GM12878 (cell line): ENCODE measurements at regions not wholly inside any gene's neighbourhood (a gene's known extent, or its start where the extent isn't known, plus 50 kb on each side); places are given as distances from the start of the nearest gene placed in this dataset.

Experiments
- ATF3 ChIP-seq: IDR thresholded peaks from 2 replicates; pipeline ENCODE4 v1.6.1; 2011; ENCODE audit warnings: low read depth, mild to moderate bottlenecking, low read length, moderate library complexity, borderline replicate concordance; ENCODE audit errors: extremely low read depth
- BCL11A ChIP-seq: IDR thresholded peaks from 2 replicates; pipeline ENCODE4 v1.6.1; 2011; ENCODE audit warnings: low read depth, low read length
- BHLHE40 ChIP-seq, 2 experiments: fragments of 450-650 bp in 1 of 2; IDR thresholded peaks; 2 replicates each; pipeline ENCODE4 v1.6.1; 2011 to 2017; ENCODE audit warnings: low read depth in 2 of 2, borderline replicate concordance in 1 of 2, improper control_type of control experiment in 1 of 2, low read length in 1 of 2, mild to moderate bottlenecking in 1 of 2
- CTCF ChIP-seq, 3 experiments: IDR thresholded peaks in 2 of 3; conservative IDR thresholded peaks in 1 of 3; 2 replicates each; pipeline ENCODE4 v1.5.1; 2011; ENCODE audit warnings: low read depth in 3 of 3, low read length in 3 of 3, mild to moderate bottlenecking in 3 of 3, control low read depth in 2 of 3, moderate library complexity in 2 of 3, inconsistent platforms in 1 of 3, mixed read lengths in 1 of 3; ENCODE audit not compliant: control insufficient read depth in 2 of 3, insufficient read depth in 1 of 3; ENCODE audit errors: extremely low read depth in 1 of 3
- EP300 ChIP-seq, 2 experiments: fragments of 150-350 bp in 1 of 2; IDR thresholded peaks; 2 replicates each; pipeline ENCODE4 v1.6.1; 2011 to 2012; ENCODE audit warnings: low read depth in 2 of 2, low read length in 2 of 2, borderline replicate concordance in 1 of 2, improper control_type of control experiment in 1 of 2, inconsistent platforms in 1 of 2; ENCODE audit not compliant: control insufficient read depth in 1 of 2
- EZH2 ChIP-seq: IDR thresholded peaks from 2 replicates; pipeline ENCODE4 v1.6.1; 2012; ENCODE audit warnings: low read depth, mild to moderate bottlenecking, control low read depth, inconsistent platforms, low read length, borderline replicate concordance; ENCODE audit not compliant: control insufficient read depth
- GABPA ChIP-seq: IDR thresholded peaks from 2 replicates; pipeline ENCODE4 v1.6.1; 2014; ENCODE audit warnings: antibody characterized with exemption, low read depth, mild to moderate bottlenecking, inconsistent platforms
- HDAC2 ChIP-seq: fragments of 200-600 bp; sonication (generic); IDR thresholded peaks from 2 replicates; pipeline ENCODE4 v1.6.1; 2017
- MEF2A ChIP-seq: IDR thresholded peaks from 2 replicates; pipeline ENCODE4 v1.6.1; 2011; ENCODE audit warnings: low read depth, mild to moderate bottlenecking, low read length, moderate library complexity; ENCODE audit not compliant: insufficient read depth
- POLR2AphosphoS5 ChIP-seq: IDR thresholded peaks from 2 replicates; pipeline ENCODE4 v1.6.1; 2011; ENCODE audit warnings: mild to moderate bottlenecking, low read length, inconsistent platforms
- RAD51 ChIP-seq: fragments of 450-650 bp; IDR thresholded peaks from 2 replicates; pipeline ENCODE4 v1.6.1; 2016; ENCODE audit warnings: moderate library complexity, mild to moderate bottlenecking, inconsistent platforms
- RFX5 ChIP-seq: IDR thresholded peaks from 2 replicates; pipeline ENCODE4 v1.6.1; 2011; ENCODE audit warnings: low read depth, low read length, improper control_type of control experiment
- ZNF207 ChIP-seq: fragments of 450-650 bp; IDR thresholded peaks from 2 replicates; pipeline ENCODE4 v1.6.1; 2014; ENCODE audit warnings: antibody characterized with exemption, mild to moderate bottlenecking, borderline replicate concordance
- ZZZ3 ChIP-seq: IDR thresholded peaks from 2 replicates; pipeline ENCODE4 v1.6.1; 2011; ENCODE audit warnings: low read depth; ENCODE audit not compliant: control insufficient read depth, insufficient read length

GRCh38 chr5:30894811-30895210 lies 298.7 kb upstream of the CDH6 start:
- no peak for TF ChIP-seq HDAC2
- no peak for TF ChIP-seq MEF2A
- no peak for TF ChIP-seq RAD51
- no peak for TF ChIP-seq CTCF (IDR thresholded peaks at IDR 0.05 in 2 of 3, conservative IDR thresholded peaks at IDR 0.05 in 1 of 3; ENCODE audit: control insufficient read depth in 2 of 3, extremely low read depth in 1 of 3, insufficient read depth in 1 of 3, low read depth in 3 of 3, low read length in 3 of 3)
- no peak for TF ChIP-seq BCL11A
- no peak for TF ChIP-seq ATF3
- TF ChIP-seq EP300 (IDR thresholded peaks at IDR 0.05; ENCODE audit: borderline replicate concordance in 1 of 2, control insufficient read depth in 1 of 2, low read depth in 2 of 2, low read length in 2 of 2): no peak
- no peak for TF ChIP-seq GABPA
- no peak for TF ChIP-seq RFX5
- TF ChIP-seq BHLHE40 (IDR thresholded peaks at IDR 0.05; ENCODE audit: borderline replicate concordance in 1 of 2, low read depth in 2 of 2, low read length in 1 of 2): no peak
- TF ChIP-seq EZH2: no peak
- TF ChIP-seq ZZZ3: no peak
- TF ChIP-seq ZNF207: no peak
- TF ChIP-seq POLR2AphosphoS5: no peak
